Astrocyte of the cerebellum (primary cell): ENCODE measurements at regions not wholly inside any gene's neighbourhood (a gene's known extent, or its start where the extent isn't known, plus 50 kb on each side); places are given as distances from the start of the nearest gene placed in this dataset.

Experiments used
- DNase-seq: peaks from one replicate; pipeline ENCODE4 v3.0.0-alpha.2; 2011; ENCODE audit warnings: low read depth
- H3K4me3 ChIP-seq: 2 replicates; pipeline ENCODE4 v1.5.1; 2011; ENCODE audit warnings: mild to moderate bottlenecking, low read depth, low read length, moderate library complexity
- CTCF ChIP-seq: IDR thresholded peaks from 2 replicates; pipeline ENCODE4 v1.5.1; 2012; ENCODE audit warnings: low read length, low read depth, moderate library complexity, mild to moderate bottlenecking; ENCODE audit errors: missing control alignments
- in situ Hi-C: cut with HindIII; loops from 2 replicates; pipeline ENCODE4 v1.10.0; 2017; ENCODE audit warnings: low sequenced_read_pairs

- in situ Hi-C loops, result no loop called here
- no peak overlapping the region for H3K4me3 ChIP-seq
- DNase-seq, result no peak
- no peak for TF ChIP-seq CTCF
Measured at GRCh38 chr2:147698166-147698565, 146.7 kb upstream of the ACVR2A start.

GRCh38 chr2:147696426-147696825 lies 148.4 kb upstream of the ACVR2A start:
- DNase-seq, result no peak
- in situ Hi-C loops, result no loop called here

GRCh38 chr2:147689220-147689909 lies 155.5 kb upstream of the ACVR2A start:
- DNase-seq, result no peak

More at GRCh38 chr2:147696426-147696825, 148.4 kb upstream of the ACVR2A start:
- TF ChIP-seq CTCF, result no peak
- no peak overlapping the region for H3K4me3 ChIP-seq

GRCh38 chr2:147688242-147688641 lies 156.6 kb upstream of the ACVR2A start:
- no peak for TF ChIP-seq CTCF
- in situ Hi-C loops, result no loop called here
- H3K4me3 ChIP-seq, result no peak overlapping the region
- no peak for DNase-seq

More at GRCh38 chr2:147689220-147689909, 155.5 kb upstream of the ACVR2A start:
- in situ Hi-C loops, result no loop called here
- TF ChIP-seq CTCF, result no peak
- H3K4me3 ChIP-seq, result no peak overlapping the region

- no peak overlapping the region for H3K4me3 ChIP-seq
- in situ Hi-C loops, result no loop called here
- no peak for DNase-seq
- TF ChIP-seq CTCF, result no peak
Measured at GRCh38 chr2:147686365-147686764, 158.5 kb upstream of the ACVR2A start.

- no peak for DNase-seq
- no peak overlapping the region for H3K4me3 ChIP-seq
- no peak for TF ChIP-seq CTCF
- in situ Hi-C loops, result no loop called here
Measured at GRCh38 chr2:147684903-147685302, 159.9 kb upstream of the ACVR2A start.
